H9 (cell line): ENCODE measurements at regions not wholly inside any gene's neighbourhood (a gene's known extent, or its start where the extent isn't known, plus 50 kb on each side); places are given as distances from the start of the nearest gene placed in this dataset.

Source experiments
- DNase-seq: peaks from one replicate; pipeline ENCODE4 v3.0.0-alpha.2; 2017
- H2AFZ ChIP-seq: one replicate; pipeline ENCODE4 v1.6.1; 2013; ENCODE audit warnings: mild to moderate bottlenecking, low read length, control low read depth, moderate library complexity
- H2AK5ac ChIP-seq: 2 replicates; pipeline ENCODE4 v1.6.1; 2013; ENCODE audit warnings: low read length, control low read depth, mixed read lengths; ENCODE audit not compliant: insufficient read length
- H2BK120ac ChIP-seq: one replicate; pipeline ENCODE4 v1.6.1; 2013; ENCODE audit warnings: low read depth, mild to moderate bottlenecking, low read length, control low read depth, inconsistent platforms; ENCODE audit not compliant: poor library complexity, severe bottlenecking
- H2BK12ac ChIP-seq: 2 replicates; pipeline ENCODE4 v1.6.1; 2013; ENCODE audit warnings: low read length, control low read depth, mixed read lengths, low read depth; ENCODE audit not compliant: insufficient read length
- H2BK15ac ChIP-seq: 2 replicates; pipeline ENCODE4 v1.6.1; 2013; ENCODE audit warnings: low read depth, low read length, control low read depth
- H2BK20ac ChIP-seq: one replicate; pipeline ENCODE4 v1.6.1; 2013; ENCODE audit warnings: low read depth, mild to moderate bottlenecking, low read length, control low read depth, inconsistent platforms; ENCODE audit not compliant: poor library complexity, severe bottlenecking
- H2BK5ac ChIP-seq: 2 replicates; pipeline ENCODE4 v1.6.1; 2013; ENCODE audit warnings: low read length, control low read depth, mixed read lengths; ENCODE audit not compliant: insufficient read length
- H3K14ac ChIP-seq: 2 replicates; pipeline ENCODE4 v1.6.1; 2013; ENCODE audit warnings: low read length, control low read depth; ENCODE audit not compliant: insufficient read depth
- H3K18ac ChIP-seq: 2 replicates; pipeline ENCODE4 v1.6.1; 2013; ENCODE audit warnings: low read depth, mild to moderate bottlenecking, mixed read lengths, low read length, control low read depth; ENCODE audit not compliant: insufficient read length
- H3K23ac ChIP-seq: 2 replicates; pipeline ENCODE4 v1.6.1; 2013; ENCODE audit warnings: low read length, control low read depth, mixed read lengths, low read depth; ENCODE audit not compliant: insufficient read length
- H3K23me2 ChIP-seq: 2 replicates; pipeline ENCODE4 v1.6.1; 2013; ENCODE audit warnings: low read depth, mild to moderate bottlenecking, mixed read lengths, low read length, control low read depth; ENCODE audit not compliant: insufficient read length, poor library complexity, severe bottlenecking
- H3K27ac ChIP-seq: 2 replicates; pipeline ENCODE4 v1.5.1; 2013; ENCODE audit warnings: low read length, control low read depth, mixed read lengths, low read depth; ENCODE audit not compliant: insufficient read length
- H3K27me3 ChIP-seq: 2 replicates; pipeline ENCODE4 v1.6.1; 2013; ENCODE audit warnings: low read length, control low read depth, inconsistent platforms; ENCODE audit not compliant: insufficient read depth
- H3K4ac ChIP-seq: 2 replicates; pipeline ENCODE4 v1.6.1; 2013; ENCODE audit warnings: low read depth, mild to moderate bottlenecking, control low read depth, inconsistent platforms, low read length, moderate library complexity
- H3K4me1 ChIP-seq: 2 replicates; pipeline ENCODE4 v1.6.1; 2013; ENCODE audit warnings: low read length, control low read depth, inconsistent platforms; ENCODE audit not compliant: insufficient read depth
- H3K4me2 ChIP-seq: 2 replicates; pipeline ENCODE4 v1.6.1; 2013; ENCODE audit warnings: low read length, control low read depth, mixed read lengths; ENCODE audit not compliant: insufficient read length, insufficient read depth
- H3K56ac ChIP-seq: 2 replicates; pipeline ENCODE4 v1.6.1; 2013; ENCODE audit warnings: low read depth, mild to moderate bottlenecking, mixed read lengths, low read length, control low read depth; ENCODE audit not compliant: insufficient read length
- H3K79me1 ChIP-seq: 2 replicates; pipeline ENCODE4 v1.6.1; 2013; ENCODE audit warnings: low read depth, mild to moderate bottlenecking, moderate library complexity, low read length, control low read depth, inconsistent platforms; ENCODE audit not compliant: insufficient read depth, poor library complexity, severe bottlenecking
- H3K79me2 ChIP-seq: 2 replicates; pipeline ENCODE4 v1.6.1; 2013; ENCODE audit warnings: low read length, control low read depth, inconsistent platforms; ENCODE audit not compliant: insufficient read depth
- H3K9ac ChIP-seq: 2 replicates; pipeline ENCODE4 v1.6.1; 2013; ENCODE audit warnings: low read length, control low read depth, mixed read lengths; ENCODE audit not compliant: insufficient read length; ENCODE audit errors: extremely low read depth
- H3K9me3 ChIP-seq: one replicate; pipeline ENCODE4 v1.6.1; 2013; ENCODE audit warnings: low read depth, low read length, inconsistent platforms; ENCODE audit not compliant: control insufficient read depth
- H3T11ph ChIP-seq: one replicate; pipeline ENCODE4 v1.6.1; 2013; ENCODE audit warnings: mild to moderate bottlenecking, low read length, control low read depth, inconsistent platforms
- H4K20me1 ChIP-seq: one replicate; pipeline ENCODE4 v1.6.1; 2013; ENCODE audit not compliant: control insufficient read depth, insufficient read length, insufficient read depth
- H4K5ac ChIP-seq: 2 replicates; pipeline ENCODE4 v1.6.1; 2013; ENCODE audit warnings: low read depth, mild to moderate bottlenecking, mixed read lengths, low read length, control low read depth; ENCODE audit not compliant: insufficient read length
- H4K8ac ChIP-seq: replicated peaks from 2 replicates; pipeline ENCODE4 v1.6.1; 2013; ENCODE audit warnings: low read length, control low read depth, mixed read lengths, low read depth; ENCODE audit not compliant: insufficient read length
- H4K91ac ChIP-seq: 2 replicates; pipeline ENCODE4 v1.6.1; 2013; ENCODE audit warnings: low read depth, mild to moderate bottlenecking, moderate library complexity, mixed read lengths, low read length, control low read depth; ENCODE audit not compliant: insufficient read length
- H3K27ac Mint-ChIP-seq, 3 experiments: 2 replicates in 2 of 3; 3 replicates in 1 of 3; pipeline ENCODE4 v1.8.0; 2020 to 2021; ENCODE audit warnings: mixed read lengths in 3 of 3, mild to moderate bottlenecking in 1 of 3, moderate library complexity in 1 of 3
- H3K27me3 Mint-ChIP-seq: 2 replicates; pipeline ENCODE4 v1.8.0; 2021; ENCODE audit warnings: low read depth, mild to moderate bottlenecking, moderate library complexity, mixed read lengths
- H3K36me3 Mint-ChIP-seq, 3 experiments: 2 replicates in 2 of 3; 3 replicates in 1 of 3; pipeline ENCODE4 v1.8.0; 2020 to 2021; ENCODE audit warnings: low read depth in 3 of 3, mixed read lengths in 3 of 3; ENCODE audit not compliant: insufficient read depth in 1 of 3
- H3K4me1 Mint-ChIP-seq, 2 experiments: 2 replicates each; pipeline ENCODE4 v1.8.0; 2020; ENCODE audit warnings: mixed read lengths in 2 of 2
- H3K4me3 Mint-ChIP-seq, 2 experiments: 2 replicates in 1 of 2; 3 replicates in 1 of 2; pipeline ENCODE4 v1.8.0; 2020 to 2021; ENCODE audit warnings: mild to moderate bottlenecking in 2 of 2, mixed read lengths in 2 of 2, moderate library complexity in 1 of 2
- H3K9me3 Mint-ChIP-seq, 2 experiments: 2 replicates in 1 of 2; 3 replicates in 1 of 2; pipeline ENCODE4 v1.8.0; 2020; ENCODE audit warnings: mild to moderate bottlenecking in 2 of 2, mixed read lengths in 2 of 2, moderate library complexity in 1 of 2
- WGBS: extraction: QIAGEN DNeasy Blood & Tissue Kit; methylation state at CpG from one replicate; pipeline ENCODE4 v1.1.7; 2013; ENCODE audit warnings: missing lambda C conversion rate, low lambda C conversion rate, mixed read lengths; ENCODE audit not compliant: insufficient read length; ENCODE audit errors: extremely low coverage; 5-methylcytosine and 5-hydroxymethylcytosine counted together
- TF ChIP-seq, protein P1 (sequence below): fragments of 200-600 bp; sonication (generic); conservative IDR thresholded peaks from 3 replicates; pipeline ENCODE4 v1.8.0; 2021; ENCODE audit warnings: antibody characterized with exemption, mild to moderate bottlenecking

DNA sequence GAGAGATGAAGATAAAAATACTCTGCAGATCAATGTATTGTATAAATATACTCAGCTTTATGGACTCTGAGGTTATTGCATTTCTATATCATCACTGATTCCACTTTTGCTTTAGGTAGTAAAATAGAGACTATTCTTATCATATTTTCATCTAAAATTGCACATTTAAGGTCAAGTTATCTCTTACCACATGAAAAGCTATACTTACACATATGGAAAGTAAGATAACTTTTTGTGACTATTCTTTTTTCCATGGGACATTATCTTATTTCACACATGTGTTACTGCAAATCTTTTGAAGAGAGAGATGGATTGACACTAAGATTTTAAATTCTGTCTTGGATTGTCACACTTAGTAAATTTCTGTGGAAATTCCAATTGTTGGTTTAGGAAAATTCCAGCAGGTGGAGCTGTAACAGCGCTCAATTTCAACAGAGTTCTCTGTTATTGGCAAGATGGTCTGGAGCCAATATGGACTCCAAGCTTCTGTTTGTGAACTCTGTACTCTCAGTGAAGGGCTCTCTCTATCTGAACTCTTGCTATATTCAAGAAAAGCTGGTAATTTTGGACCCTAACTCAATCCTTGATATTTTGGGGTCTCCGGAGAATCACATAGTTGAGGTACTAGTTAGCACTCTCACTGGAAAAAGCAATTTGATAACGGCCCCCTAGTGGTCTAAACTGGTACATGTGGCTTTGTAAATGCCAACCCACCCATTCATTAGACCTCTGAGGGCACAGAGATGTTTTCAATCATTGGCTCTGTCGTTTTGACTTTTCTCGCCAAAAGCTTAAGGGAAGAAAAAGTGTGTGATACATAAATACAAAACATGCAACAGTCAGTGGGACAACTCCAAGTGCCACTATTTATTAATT is 429.7 kb downstream of the ETS1 start:
- TF ChIP-seq, protein P1, sequence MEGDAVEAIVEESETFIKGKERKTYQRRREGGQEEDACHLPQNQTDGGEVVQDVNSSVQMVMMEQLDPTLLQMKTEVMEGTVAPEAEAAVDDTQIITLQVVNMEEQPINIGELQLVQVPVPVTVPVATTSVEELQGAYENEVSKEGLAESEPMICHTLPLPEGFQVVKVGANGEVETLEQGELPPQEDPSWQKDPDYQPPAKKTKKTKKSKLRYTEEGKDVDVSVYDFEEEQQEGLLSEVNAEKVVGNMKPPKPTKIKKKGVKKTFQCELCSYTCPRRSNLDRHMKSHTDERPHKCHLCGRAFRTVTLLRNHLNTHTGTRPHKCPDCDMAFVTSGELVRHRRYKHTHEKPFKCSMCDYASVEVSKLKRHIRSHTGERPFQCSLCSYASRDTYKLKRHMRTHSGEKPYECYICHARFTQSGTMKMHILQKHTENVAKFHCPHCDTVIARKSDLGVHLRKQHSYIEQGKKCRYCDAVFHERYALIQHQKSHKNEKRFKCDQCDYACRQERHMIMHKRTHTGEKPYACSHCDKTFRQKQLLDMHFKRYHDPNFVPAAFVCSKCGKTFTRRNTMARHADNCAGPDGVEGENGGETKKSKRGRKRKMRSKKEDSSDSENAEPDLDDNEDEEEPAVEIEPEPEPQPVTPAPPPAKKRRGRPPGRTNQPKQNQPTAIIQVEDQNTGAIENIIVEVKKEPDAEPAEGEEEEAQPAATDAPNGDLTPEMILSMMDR, result peak; percentile 98
- H2AFZ ChIP-seq, result peak overlapping the region; percentile 90
- H4K8ac ChIP-seq, result no peak overlapping the region
- DNase-seq, result peak; percentile 56
- no peak overlapping the region for H4K5ac ChIP-seq
- Mint-ChIP-seq H3K4me1 (0 out of 4 replicates have a peak, but pooled peaks cover 0 to 2% of the 10 kb centered on the region in 2 experiments), H3K27ac (no peak overlapping the region; a peak in 1 of 7 replicates), H3K4me3 (peak overlapping the region; percentile 49 to 52; a peak in 4 of 5 replicates), H3K27me3 (no peaks in the 10 kb centered on the region; the same call in 1 of the 2 replicates), H3K9me3 (no peaks in the 10 kb centered on the region), H3K36me3 (no peaks in the 10 kb centered on the region)
- no peak overlapping the region for H2AK5ac ChIP-seq
- H3K9me3 ChIP-seq, result no peaks in the 10 kb centered on the region
- no peak overlapping the region for H2BK15ac ChIP-seq
- no peak overlapping the region for H2BK5ac ChIP-seq
- H3K79me1 ChIP-seq, result no peaks in the 10 kb centered on the region
- no peaks in the 10 kb centered on the region for H3K23me2 ChIP-seq
- H3K79me2 ChIP-seq, result no peaks in the 10 kb centered on the region
- no peak overlapping the region for H3K9ac ChIP-seq
- no peak overlapping the region for H3K23ac ChIP-seq
- no peak overlapping the region for H3K56ac ChIP-seq
- no peak overlapping the region for H2BK12ac ChIP-seq
- H4K20me1 ChIP-seq, result no peaks in the 10 kb centered on the region
- peak overlapping the region; percentile 4 for H3K4me2 ChIP-seq
- H3K4ac ChIP-seq, result no peak overlapping the region
- H3K27me3 ChIP-seq, result no peaks in the 10 kb centered on the region
- H3K4me1 ChIP-seq, result no peaks in the 10 kb centered on the region
- no peak overlapping the region for H3T11ph ChIP-seq
- H2BK20ac ChIP-seq, result no peak overlapping the region
- H3K27ac ChIP-seq, result no peak overlapping the region
- no CpG with 5 or more reads among the region's 5 CpGs for WGBS
- no peak overlapping the region for H4K91ac ChIP-seq
- H3K18ac ChIP-seq, result no peak overlapping the region
- no peak overlapping the region for H2BK120ac ChIP-seq
- no peak overlapping the region for H3K14ac ChIP-seq
